Endothelial cell of umbilical vein (primary cell): ENCODE measurements at regions not wholly inside any gene's neighbourhood (a gene's known extent, or its start where the extent isn't known, plus 50 kb on each side); places are given as distances from the start of the nearest gene placed in this dataset.

ENCODE experiments used
- BruUV-seq: library from RNA; stranded (reverse); fragments of 400-500 nt; replicated peaks from 2 replicates; lab custom pipeline; 2021; lab: Mats Ljungman, UMichigan
- CTCF ChIA-PET: fragments of 300-600, 350-600 bp; sonication (Branson Sonifier 250); formaldehyde crosslinking; loops from one replicate; lab custom pipeline; 2021; ENCODE audit warnings: antibody characterized with exemption, inconsistent platforms; lab: Charles Lee
- POLR2A ChIA-PET: fragments of 300-600, 350-600 bp; sonication (Branson Sonifier 250); formaldehyde crosslinking; loops from one replicate; lab custom pipeline; 2021; ENCODE audit warnings: antibody characterized with exemption, inconsistent platforms; lab: Charles Lee
- DNase-seq: peaks from one replicate; pipeline ENCODE4 v3.0.0-alpha.2; 2011; ENCODE audit warnings: low read depth, low spot score
- FAIRE-seq: peaks from 2 replicates; lab custom pipeline; 2011; peaks lifted over from hg19 to GRCh38; lab: Jason Lieb, UNC
- H2AFZ ChIP-seq: 2 replicates; pipeline ENCODE4 v1.6.0; 2012; ENCODE audit warnings: low read depth, low read length, control low read depth, inconsistent platforms
- H3K27ac ChIP-seq: 2 replicates; pipeline ENCODE4 v1.5.1; 2011; ENCODE audit warnings: low read depth, mild to moderate bottlenecking, control low read depth, low read length, moderate library complexity; ENCODE audit not compliant: insufficient read depth
- H3K27me3 ChIP-seq, 2 experiments: 2 replicates each; pipeline versions ENCODE4 v1.6.0 to v1.6.1; 2011; ENCODE audit warnings: low read length in 2 of 2, mixed read lengths in 1 of 2; ENCODE audit not compliant: control insufficient read depth in 2 of 2, insufficient read depth in 2 of 2
- H3K36me3 ChIP-seq, 2 experiments: 2 replicates in 1 of 2; 3 replicates in 1 of 2; pipeline ENCODE4 v1.5.1; 2011; ENCODE audit warnings: low read length in 2 of 2, mild to moderate bottlenecking in 1 of 2, moderate library complexity in 1 of 2; ENCODE audit not compliant: control insufficient read depth in 2 of 2, insufficient read depth in 2 of 2; ENCODE audit errors: extremely low read depth in 1 of 2
- H3K4me1 ChIP-seq: 3 replicates; pipeline ENCODE4 v1.5.1; 2011; ENCODE audit warnings: mild to moderate bottlenecking, low read length; ENCODE audit not compliant: control insufficient read depth, insufficient read depth; ENCODE audit errors: extremely low read depth
- H3K4me2 ChIP-seq: 2 replicates; pipeline ENCODE4 v1.6.1; 2011; ENCODE audit warnings: low read length, control low read depth, mixed read lengths; ENCODE audit not compliant: insufficient read depth
- H3K4me3 ChIP-seq, 3 experiments: fragments of 200-600 bp in 1 of 3; sonication (generic), shearing (Covaris generic) in 1 of 3; replicated peaks in 1 of 3; 2 replicates each; pipeline ENCODE4 v1.5.1; 2011 to 2016; ENCODE audit warnings: control low read depth in 3 of 3, low read length in 3 of 3, mild to moderate bottlenecking in 2 of 3, inconsistent platforms in 1 of 3, low read depth in 1 of 3, moderate library complexity in 1 of 3; ENCODE audit not compliant: insufficient read depth in 1 of 3
- H3K79me2 ChIP-seq: 2 replicates; pipeline ENCODE4 v1.6.0; 2012; ENCODE audit warnings: low read length, inconsistent platforms; ENCODE audit not compliant: control insufficient read depth, insufficient read depth
- H3K9ac ChIP-seq: replicated peaks from 2 replicates; pipeline ENCODE3; 2011; ENCODE audit warnings: low read length, control low read depth; ENCODE audit not compliant: insufficient read depth; ENCODE audit errors: extremely low read depth
- H3K9me1 ChIP-seq: replicated peaks from 3 replicates; pipeline ENCODE4 v1.6.0; 2011; ENCODE audit warnings: mild to moderate bottlenecking, low read length; ENCODE audit not compliant: control insufficient read depth, insufficient read depth; ENCODE audit errors: extremely low read depth
- H3K9me3 ChIP-seq: replicated peaks from 2 replicates; pipeline ENCODE4 v1.5.1; 2012; ENCODE audit warnings: low read length, inconsistent platforms; ENCODE audit not compliant: control insufficient read depth, insufficient read depth
- H4K20me1 ChIP-seq: replicated peaks from 2 replicates; pipeline ENCODE3; 2011; ENCODE audit warnings: mild to moderate bottlenecking, low read length; ENCODE audit not compliant: control insufficient read depth, insufficient read depth; ENCODE audit errors: extremely low read depth
- EZH2 ChIP-seq: IDR thresholded peaks from 2 replicates; pipeline ENCODE4 v1.6.1; 2012; ENCODE audit warnings: borderline replicate concordance, low read depth, mild to moderate bottlenecking, moderate library complexity, low read length, inconsistent platforms; ENCODE audit not compliant: severe bottlenecking
- GATA2 ChIP-seq: IDR thresholded peaks from 2 replicates; pipeline ENCODE4 v1.7.0; 2011; ENCODE audit warnings: low read depth, mild to moderate bottlenecking, moderate library complexity, mixed read lengths, low read length; ENCODE audit not compliant: insufficient read length, insufficient read depth
- POLR2A ChIP-seq: IDR thresholded peaks from 2 replicates; pipeline ENCODE4 v1.6.1; 2012; ENCODE audit warnings: low read depth, mild to moderate bottlenecking, control low read depth, low read length
- POLR2AphosphoS5 ChIP-seq: IDR thresholded peaks from 2 replicates; pipeline ENCODE4 v1.6.1; 2012; ENCODE audit warnings: low read depth, mild to moderate bottlenecking, control low read depth, low read length, moderate library complexity; ENCODE audit not compliant: insufficient read depth
- dilution Hi-C: fragments of 300-500 bp; cut with MboI; formaldehyde crosslinking; loops from one replicate; pipeline ENCODE4 v1.15.0; 2019; ENCODE audit warnings: low sequenced_read_pairs; ENCODE audit not compliant: extremely low pct_ligation_motif_present
- intact Hi-C: fragments of 100-400 bp; cut with micrococcal nuclease; formaldehyde crosslinking; loops from one replicate; pipeline ENCODE4 v1.10.0; 2022
- TF ChIP-seq, protein P1 (sequence below): IDR thresholded peaks from 2 replicates; pipeline ENCODE4 v1.6.1; 2011; ENCODE audit not compliant: insufficient read depth, insufficient read length
- TF ChIP-seq, protein P2 (sequence below), 2 donors: IDR thresholded peaks; 1 replicate in 1 of 2; 2 replicates in 1 of 2; pipeline ENCODE4 v1.5.1; 2011; ENCODE audit warnings: low read length in 2 of 2, mild to moderate bottlenecking in 2 of 2, moderate library complexity in 2 of 2, control low read depth in 1 of 2, inconsistent platforms in 1 of 2, low read depth in 1 of 2; ENCODE audit not compliant: insufficient read depth in 1 of 2; ENCODE audit errors: extremely low read depth in 1 of 2

DNA sequence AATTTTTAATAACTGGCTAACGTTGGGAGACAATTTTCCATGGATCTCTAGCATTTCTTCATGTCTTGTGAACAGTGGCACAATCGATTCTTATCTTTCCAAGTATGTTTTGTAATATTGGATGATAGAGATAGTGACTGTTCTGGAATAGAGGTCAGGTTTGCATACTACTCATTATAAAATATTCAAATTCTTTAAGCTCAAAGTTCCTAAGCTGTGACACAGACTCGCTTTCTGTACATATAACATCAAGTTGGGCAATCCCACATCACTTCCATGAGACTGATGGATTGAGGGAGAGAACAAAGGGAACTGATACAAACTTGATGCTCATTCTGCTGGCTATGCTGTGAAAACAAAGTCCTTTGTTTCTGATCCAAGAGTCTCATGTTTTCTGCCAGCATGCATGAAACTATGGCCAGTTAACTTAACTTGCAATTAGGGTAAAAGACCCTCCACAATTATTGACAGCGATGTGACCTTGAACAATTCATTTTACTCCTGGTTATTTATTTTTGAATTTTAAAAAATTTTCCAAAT is 392.4 kb downstream of the TTLL7 start:
- TF ChIP-seq, protein P1, sequence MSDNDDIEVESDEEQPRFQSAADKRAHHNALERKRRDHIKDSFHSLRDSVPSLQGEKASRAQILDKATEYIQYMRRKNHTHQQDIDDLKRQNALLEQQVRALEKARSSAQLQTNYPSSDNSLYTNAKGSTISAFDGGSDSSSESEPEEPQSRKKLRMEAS, result no peak
- no peak for FAIRE-seq
- Histone ChIP-seq H3K9me1 (no peaks in the 10 kb centered on the region), H3K9me3 (no peaks in the 10 kb centered on the region), H3K4me2 (no peak overlapping the region), H3K27me3 (no peaks in the 10 kb centered on the region), H3K4me3 (no peak overlapping the region), H3K9ac (no peak overlapping the region), H2AFZ (no peak overlapping the region), H3K36me3 (no peaks in the 10 kb centered on the region), H3K27ac (no peak overlapping the region), H4K20me1 (no peaks in the 10 kb centered on the region), H3K79me2 (no peaks in the 10 kb centered on the region), H3K4me1 (no peaks in the 10 kb centered on the region)
- ChIA-PET CTCF (no interaction called here), POLR2A (no interaction called here)
- DNase-seq, result no peak
- intact Hi-C loops (no loop called here), dilution Hi-C loops (no loop called here)
- no TSS peak for BruUV-seq

DNA sequence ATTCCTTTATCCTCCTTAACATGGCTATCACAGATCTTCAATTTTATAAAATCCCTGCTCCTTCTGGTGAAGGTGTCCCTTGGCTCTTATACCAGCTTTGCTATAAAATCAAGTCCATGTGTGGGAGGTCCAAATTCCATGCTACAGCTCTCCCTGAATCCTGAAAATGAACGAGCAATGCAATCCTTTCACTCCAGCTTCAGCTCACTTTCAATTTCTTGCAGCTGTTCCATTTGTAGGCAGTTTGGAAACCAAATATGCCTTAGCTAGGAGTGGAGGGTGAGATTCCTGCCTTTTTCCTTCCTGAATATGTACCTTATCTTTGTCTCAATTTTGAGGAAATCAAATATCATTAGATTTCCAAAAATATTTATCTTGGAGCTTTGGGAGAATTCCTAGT is 402.6 kb downstream of the TTLL7 start:
- Histone ChIP-seq H3K79me2 (no peaks in the 10 kb centered on the region), H3K27me3 (no peaks in the 10 kb centered on the region), H3K4me2 (no peak overlapping the region), H2AFZ (no peak overlapping the region), H4K20me1 (no peaks in the 10 kb centered on the region), H3K9ac (no peak overlapping the region), H3K4me3 (no peak overlapping the region), H3K4me1 (no peaks in the 10 kb centered on the region), H3K36me3 (no peaks in the 10 kb centered on the region), H3K9me1 (no peaks in the 10 kb centered on the region), H3K27ac (no peak overlapping the region), H3K9me3 (no peaks in the 10 kb centered on the region)
- BruUV-seq, result no TSS peak
- intact Hi-C loops, result no loop called here
- ChIA-PET POLR2A (no interaction called here), CTCF (no interaction called here)
- TF ChIP-seq, protein P1, result no peak
- TF ChIP-seq, protein P2, sequence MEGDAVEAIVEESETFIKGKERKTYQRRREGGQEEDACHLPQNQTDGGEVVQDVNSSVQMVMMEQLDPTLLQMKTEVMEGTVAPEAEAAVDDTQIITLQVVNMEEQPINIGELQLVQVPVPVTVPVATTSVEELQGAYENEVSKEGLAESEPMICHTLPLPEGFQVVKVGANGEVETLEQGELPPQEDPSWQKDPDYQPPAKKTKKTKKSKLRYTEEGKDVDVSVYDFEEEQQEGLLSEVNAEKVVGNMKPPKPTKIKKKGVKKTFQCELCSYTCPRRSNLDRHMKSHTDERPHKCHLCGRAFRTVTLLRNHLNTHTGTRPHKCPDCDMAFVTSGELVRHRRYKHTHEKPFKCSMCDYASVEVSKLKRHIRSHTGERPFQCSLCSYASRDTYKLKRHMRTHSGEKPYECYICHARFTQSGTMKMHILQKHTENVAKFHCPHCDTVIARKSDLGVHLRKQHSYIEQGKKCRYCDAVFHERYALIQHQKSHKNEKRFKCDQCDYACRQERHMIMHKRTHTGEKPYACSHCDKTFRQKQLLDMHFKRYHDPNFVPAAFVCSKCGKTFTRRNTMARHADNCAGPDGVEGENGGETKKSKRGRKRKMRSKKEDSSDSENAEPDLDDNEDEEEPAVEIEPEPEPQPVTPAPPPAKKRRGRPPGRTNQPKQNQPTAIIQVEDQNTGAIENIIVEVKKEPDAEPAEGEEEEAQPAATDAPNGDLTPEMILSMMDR (IDR thresholded peaks at IDR 0.05; ENCODE audit: extremely low read depth in 1 of 2, insufficient read depth in 1 of 2, low read depth in 1 of 2, low read length in 2 of 2), result no peak
- TF ChIP-seq EZH2 (no peak), POLR2A (no peak), GATA2 (no peak), POLR2AphosphoS5 (no peak)
- DNase-seq (no peak), FAIRE-seq (no peak)
- dilution Hi-C loops, result no loop called here
